Naive thymus-derived CD8-positive, alpha-beta T cell (primary cell): ENCODE measurements at regions not wholly inside any gene's neighbourhood (a gene's known extent, or its start where the extent isn't known, plus 50 kb on each side); places are given as distances from the start of the nearest gene placed in this dataset.
A peak's percentile ranks its signal among the peaks of the same experiment; 100 is the strongest.

Experiments
- ATAC-seq, 2 donors: fragments of 150-1000 bp; cut with Tn5 transposase in 1 of 2; sonication (Bioruptor Pico), chemical (Tn5 transposase) in 1 of 2; 1 replicate in 1 of 2; 2 replicates in 1 of 2; pipeline ENCODE4 v1.10.0; 2021; ENCODE audit warnings: mild to moderate bottlenecking in 2 of 2, moderate library complexity in 2 of 2
- POLR2A ChIA-PET: fragments of 350-600 bp; sonication (Branson Sonifier 250); formaldehyde crosslinking; loops from one replicate; lab custom pipeline; 2021; ENCODE audit warnings: antibody characterized with exemption; lab: Charles Lee
- DNase-seq, 10 donors: peaks; one replicate each; pipeline versions ENCODE4 v3.0.0 to v3.0.0-alpha.2; 2020 to 2022
- H3K27ac Mint-ChIP-seq, 10 donors: one replicate each; pipeline ENCODE4 v1.8.0; 2020 to 2022; ENCODE audit warnings: mild to moderate bottlenecking in 10 of 10, mixed read lengths in 10 of 10, moderate library complexity in 4 of 10, inconsistent platforms in 1 of 10
- H3K27me3 Mint-ChIP-seq, 5 donors: one replicate each; pipeline ENCODE4 v1.8.0; 2021 to 2022; ENCODE audit warnings: mixed read lengths in 5 of 5
- H3K36me3 Mint-ChIP-seq, 3 donors: one replicate each; pipeline ENCODE4 v1.8.0; 2020 to 2022; ENCODE audit warnings: mixed read lengths in 3 of 3, mild to moderate bottlenecking in 2 of 3, inconsistent platforms in 1 of 3
- H3K4me1 Mint-ChIP-seq, 4 donors: one replicate each; pipeline ENCODE4 v1.8.0; 2021 to 2022; ENCODE audit warnings: mixed read lengths in 4 of 4
- H3K4me3 Mint-ChIP-seq, 10 donors: one replicate each; pipeline ENCODE4 v1.8.0; 2020 to 2022; ENCODE audit warnings: mild to moderate bottlenecking in 10 of 10, mixed read lengths in 10 of 10, moderate library complexity in 6 of 10, inconsistent platforms in 1 of 10
- H3K9me3 Mint-ChIP-seq, 9 donors: one replicate each; pipeline ENCODE4 v1.8.0; 2020 to 2022; ENCODE audit warnings: mixed read lengths in 9 of 9, mild to moderate bottlenecking in 3 of 9, inconsistent platforms in 1 of 9, moderate library complexity in 1 of 9

DNA sequence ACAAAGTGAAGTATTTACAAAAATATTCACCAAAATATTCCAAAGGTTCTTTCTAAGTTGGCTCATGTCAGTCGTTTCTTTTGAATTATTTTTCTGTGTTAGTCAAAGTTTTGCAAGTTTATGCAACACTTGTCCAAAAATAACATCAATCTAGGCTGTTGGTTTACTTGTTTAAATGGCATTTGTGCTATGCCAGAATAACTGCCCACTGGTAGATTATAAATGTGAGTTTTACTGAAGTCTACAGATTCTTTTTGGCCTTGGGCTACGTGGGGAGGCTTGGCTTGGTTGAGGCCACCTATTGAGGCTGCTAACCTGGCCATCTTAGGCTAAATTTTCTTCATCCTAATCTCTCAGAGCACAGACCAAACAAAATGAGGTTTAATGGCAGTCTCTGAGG is 1091.9 kb upstream of the RAG2 start:
- Mint-ChIP-seq H3K9me3 (peaks cover 5 to 21% (median 18%) of the 10 kb centered on the region in 9 donors), H3K36me3 (peaks cover 0 to 8% (median 0%) of the 10 kb centered on the region in 3 donors), H3K4me1 (no peaks in the 10 kb centered on the region), H3K27ac (no peak overlapping the region), H3K4me3 (no peak overlapping the region), H3K27me3 (no peaks in the 10 kb centered on the region)
- DNase-seq: no peak
- no peak for ATAC-seq
- POLR2A ChIA-PET: no interaction called here

- no peak overlapping the region for H3K27ac Mint-ChIP-seq
- no peaks in the 10 kb centered on the region for H3K36me3 Mint-ChIP-seq
- POLR2A ChIA-PET: no interaction called here
- no peak overlapping the region for H3K4me3 Mint-ChIP-seq
- no peak for ATAC-seq
- H3K9me3 Mint-ChIP-seq: peaks cover 3 to 11% (median 9%) of the 10 kb centered on the region in 9 donors
- H3K27me3 Mint-ChIP-seq: no peaks in the 10 kb centered on the region
- H3K4me1 Mint-ChIP-seq: no peaks in the 10 kb centered on the region
- DNase-seq: no peak
Observed at GRCh38 chr11:37688456-37688855, 1090.4 kb upstream of the RAG2 start.

DNA sequence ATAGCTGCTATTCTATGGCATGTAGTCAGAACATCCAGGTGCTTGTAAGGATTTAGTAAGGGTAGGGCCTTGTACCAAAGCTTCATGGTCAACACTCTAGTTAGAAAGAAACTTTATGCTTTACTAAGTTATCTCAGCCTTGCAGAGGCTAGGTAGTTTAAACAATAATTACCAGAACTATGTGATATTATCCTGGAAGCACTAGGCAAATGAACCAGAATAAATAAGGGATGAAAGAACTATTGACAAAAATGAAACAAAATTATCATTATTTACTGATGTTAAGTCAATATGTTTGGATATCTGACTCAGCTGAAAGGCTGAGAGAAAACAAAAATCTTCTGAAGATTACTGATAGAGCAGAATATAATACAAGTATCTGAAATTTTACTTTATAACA is 1089.1 kb upstream of the RAG2 start:
- POLR2A ChIA-PET: no interaction called here
- Mint-ChIP-seq H3K27ac (no peak overlapping the region), H3K36me3 (no peaks in the 10 kb centered on the region), H3K4me3 (no peak overlapping the region), H3K27me3 (no peaks in the 10 kb centered on the region), H3K4me1 (no peaks in the 10 kb centered on the region), H3K9me3 (peaks cover 0 to 16% (median 8%) of the 10 kb centered on the region in 9 donors)
- DNase-seq (no peak), ATAC-seq (no peak)

DNA sequence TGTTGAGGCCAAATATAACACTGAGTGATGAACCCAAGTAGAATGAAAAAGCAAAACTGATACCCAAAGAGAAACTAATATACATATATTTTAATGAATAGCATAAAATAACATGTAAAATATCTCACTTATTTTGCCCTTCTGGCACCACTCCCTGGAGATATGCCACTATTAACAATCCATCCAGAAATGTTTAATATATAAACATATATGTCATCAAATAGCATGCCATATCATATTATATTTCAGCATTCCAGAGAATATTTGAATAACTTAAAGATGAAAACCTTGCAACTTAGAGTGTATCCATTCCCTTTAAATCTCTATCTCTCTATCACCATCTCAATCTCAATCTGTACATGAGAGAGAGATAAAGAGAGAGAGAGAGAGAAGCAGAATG is 1073.3 kb upstream of the RAG2 start:
- no peaks in the 10 kb centered on the region for H3K27me3 Mint-ChIP-seq
- no peak for ATAC-seq
- no peak overlapping the region for H3K27ac Mint-ChIP-seq
- POLR2A ChIA-PET: no interaction called here
- H3K9me3 Mint-ChIP-seq: peaks cover 0 to 23% (median 6%) of the 10 kb centered on the region in 9 donors
- H3K36me3 Mint-ChIP-seq: no peaks in the 10 kb centered on the region
- no peak overlapping the region for H3K4me3 Mint-ChIP-seq
- DNase-seq: no peak
- H3K4me1 Mint-ChIP-seq: no peaks in the 10 kb centered on the region

- Mint-ChIP-seq H3K36me3 (no peaks in the 10 kb centered on the region), H3K4me1 (no peaks in the 10 kb centered on the region), H3K27ac (no peak overlapping the region), H3K27me3 (no peaks in the 10 kb centered on the region), H3K4me3 (no peak overlapping the region), H3K9me3 (peaks cover 0 to 16% (median 3%) of the 10 kb centered on the region in 9 donors)
- POLR2A ChIA-PET: no interaction called here
- ATAC-seq (no peak), DNase-seq (no peak)
Observed at GRCh38 chr11:37666960-37667359, 1068.9 kb upstream of the RAG2 start.

DNA sequence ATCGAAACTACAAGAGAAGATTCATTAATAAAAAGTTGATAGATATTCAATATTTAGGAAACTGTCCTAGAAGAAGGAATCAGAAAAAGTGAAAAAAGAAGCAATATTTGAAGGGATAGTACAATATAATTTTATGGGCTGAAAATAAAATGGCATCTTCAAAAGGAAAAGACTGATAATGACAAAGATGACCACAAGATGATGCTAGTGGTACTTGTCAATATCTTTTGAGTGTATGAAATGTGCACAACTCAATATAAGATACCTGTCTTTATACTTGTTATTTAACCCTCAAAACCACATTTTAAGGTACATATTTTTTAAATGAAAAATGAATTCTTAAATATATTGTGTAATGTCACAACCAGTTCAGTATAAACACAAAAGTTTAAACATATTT is 1059.6 kb upstream of the RAG2 start:
- no peak for DNase-seq
- Mint-ChIP-seq H3K4me1 (no peaks in the 10 kb centered on the region), H3K27me3 (no peaks in the 10 kb centered on the region), H3K9me3 (peaks cover 3 to 27% (median 9%) of the 10 kb centered on the region in 9 donors), H3K27ac (no peak overlapping the region), H3K4me3 (no peak overlapping the region), H3K36me3 (no peaks in the 10 kb centered on the region)
- no peak for ATAC-seq
- POLR2A ChIA-PET: no interaction called here

DNA sequence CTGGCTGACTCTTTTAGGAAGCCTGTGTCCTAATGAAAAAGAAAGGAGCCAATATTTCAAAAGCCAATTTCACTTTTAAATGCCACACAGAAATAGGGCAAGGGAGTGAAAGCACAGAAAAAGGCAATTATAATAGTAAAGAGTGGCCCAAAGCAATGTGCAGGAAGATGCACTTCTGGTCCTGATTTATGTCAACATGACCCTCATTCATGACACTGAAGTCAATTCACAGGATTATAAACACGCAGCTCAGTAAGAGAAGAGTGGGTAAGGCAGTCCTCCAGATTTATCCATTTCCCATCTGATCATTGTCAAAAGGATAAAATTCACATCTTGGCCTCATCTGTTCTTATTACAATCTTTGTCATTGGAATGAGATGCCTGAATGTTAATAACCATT is 1049.7 kb upstream of the RAG2 start:
- POLR2A ChIA-PET: no interaction called here
- H3K9me3 Mint-ChIP-seq: peaks cover 0 to 44% (median 8%) of the 10 kb centered on the region in 9 donors
- DNase-seq: no peak
- H3K36me3 Mint-ChIP-seq: no peaks in the 10 kb centered on the region
- H3K4me1 Mint-ChIP-seq: no peaks in the 10 kb centered on the region
- H3K27ac Mint-ChIP-seq: no peak overlapping the region
- no peak for ATAC-seq
- H3K4me3 Mint-ChIP-seq: no peak overlapping the region
- H3K27me3 Mint-ChIP-seq: no peaks in the 10 kb centered on the region

GRCh38 chr11:37643968-37644367 is 1045.9 kb upstream of the RAG2 start:
- ATAC-seq: no peak
- no peak for DNase-seq
- Mint-ChIP-seq H3K4me1 (no peaks in the 10 kb centered on the region), H3K27ac (no peak overlapping the region), H3K27me3 (no peaks in the 10 kb centered on the region), H3K36me3 (no peaks in the 10 kb centered on the region), H3K4me3 (no peak overlapping the region), H3K9me3 (peaks cover 0 to 34% (median 7%) of the 10 kb centered on the region in 9 donors)
- POLR2A ChIA-PET: no interaction called here

- Mint-ChIP-seq H3K9me3 (peaks cover 0 to 34% (median 7%) of the 10 kb centered on the region in 9 donors), H3K27me3 (no peaks in the 10 kb centered on the region), H3K4me1 (no peaks in the 10 kb centered on the region), H3K4me3 (no peak overlapping the region), H3K36me3 (no peaks in the 10 kb centered on the region), H3K27ac (no peak overlapping the region)
- no peak for ATAC-seq
- DNase-seq: no peak
- POLR2A ChIA-PET: no interaction called here
Observed at GRCh38 chr11:37642296-37642695, 1044.3 kb upstream of the RAG2 start.

GRCh38 chr11:37632748-37633147 is 1034.7 kb upstream of the RAG2 start:
- Mint-ChIP-seq H3K4me1 (peaks cover 0 to 10% (median 0%) of the 10 kb centered on the region in 4 donors), H3K27me3 (no peaks in the 10 kb centered on the region), H3K36me3 (no peaks in the 10 kb centered on the region), H3K4me3 (no peak overlapping the region), H3K9me3 (peaks cover 0 to 24% (median 9%) of the 10 kb centered on the region in 9 donors), H3K27ac (no peak overlapping the region)
- no peak for DNase-seq
- POLR2A ChIA-PET: no interaction called here
- no peak for ATAC-seq

- no peaks in the 10 kb centered on the region for H3K36me3 Mint-ChIP-seq
- H3K4me3 Mint-ChIP-seq: peak overlapping the region in 1 of 10 donors; percentile 8
- peaks cover 0 to 10% (median 0%) of the 10 kb centered on the region in 4 donors for H3K4me1 Mint-ChIP-seq
- no peak overlapping the region for H3K27ac Mint-ChIP-seq
- ATAC-seq: no peak
- no peak for DNase-seq
- peaks cover 0 to 36% (median 7%) of the 10 kb centered on the region in 9 donors for H3K9me3 Mint-ChIP-seq
- POLR2A ChIA-PET: no interaction called here
- H3K27me3 Mint-ChIP-seq: no peaks in the 10 kb centered on the region
Observed at GRCh38 chr11:37630866-37631265, 1032.8 kb upstream of the RAG2 start.

DNA sequence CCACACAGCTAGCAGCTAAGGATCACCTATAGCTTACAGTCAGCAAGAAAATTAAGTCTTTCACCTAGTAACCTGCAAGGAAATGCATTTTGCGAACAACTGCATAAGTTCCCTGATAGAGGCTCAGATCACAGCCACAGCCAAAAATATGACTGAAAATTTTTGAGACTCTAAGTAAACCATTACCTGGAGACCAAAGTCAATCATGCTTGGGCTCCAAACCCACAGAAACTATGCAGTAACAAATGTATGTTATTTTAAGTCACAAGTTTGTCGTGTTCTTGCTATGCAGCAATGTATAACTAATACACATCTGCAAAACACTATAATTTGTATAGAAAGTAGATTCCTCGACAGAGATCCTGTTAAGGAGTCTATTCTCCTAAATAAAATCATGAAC is 1025.7 kb upstream of the RAG2 start:
- no peak for DNase-seq
- Mint-ChIP-seq H3K36me3 (no peaks in the 10 kb centered on the region), H3K27me3 (no peaks in the 10 kb centered on the region), H3K4me3 (no peak overlapping the region), H3K27ac (no peak overlapping the region), H3K4me1 (no peaks in the 10 kb centered on the region), H3K9me3 (peaks cover 0 to 26% (median 8%) of the 10 kb centered on the region in 9 donors)
- ATAC-seq: no peak
- POLR2A ChIA-PET: no interaction called here

- POLR2A ChIA-PET: no interaction called here
- H3K9me3 Mint-ChIP-seq: peaks cover 2 to 19% (median 12%) of the 10 kb centered on the region in 9 donors
- no peaks in the 10 kb centered on the region for H3K4me1 Mint-ChIP-seq
- no peak overlapping the region for H3K4me3 Mint-ChIP-seq
- ATAC-seq (no peak), DNase-seq (no peak)
- H3K36me3 Mint-ChIP-seq: no peaks in the 10 kb centered on the region
- H3K27ac Mint-ChIP-seq: no peak overlapping the region
- no peaks in the 10 kb centered on the region for H3K27me3 Mint-ChIP-seq
Observed at GRCh38 chr11:37621662-37622061, 1023.6 kb upstream of the RAG2 start.

- Mint-ChIP-seq H3K4me1 (no peaks in the 10 kb centered on the region), H3K4me3 (no peak overlapping the region), H3K27ac (no peak overlapping the region), H3K27me3 (no peaks in the 10 kb centered on the region), H3K9me3 (peaks cover 0 to 18% (median 11%) of the 10 kb centered on the region in 9 donors), H3K36me3 (no peaks in the 10 kb centered on the region)
- POLR2A ChIA-PET: no interaction called here
- no peak for DNase-seq
- no peak for ATAC-seq
Observed at GRCh38 chr11:37616291-37616690, 1018.3 kb upstream of the RAG2 start.
